HCT116 (cell line): ENCODE measurements at regions not wholly inside any gene's neighbourhood (a gene's known extent, or its start where the extent isn't known, plus 50 kb on each side); places are given as distances from the start of the nearest gene placed in this dataset.

ENCODE experiments used
- ATAC-seq: fragments of 200-7000 bp; cut with Tn5 transposase; 2 replicates; pipeline ENCODE4 v1.9.1; 2020; ENCODE audit warnings: mild to moderate bottlenecking, moderate library complexity
- BruUV-seq: library from RNA; stranded (reverse); fragments of 400-500 nt; replicated peaks from 2 replicates; lab custom pipeline; 2021; lab: Mats Ljungman, UMichigan
- CTCF ChIA-PET: fragments of 300-600 bp; sonication (Branson Sonifier 250); formaldehyde crosslinking; loops from one replicate; lab custom pipeline; 2021; ENCODE audit warnings: antibody characterized with exemption; lab: Charles Lee
- POLR2A ChIA-PET: fragments of 300-600, 350-600 bp; sonication (Branson Sonifier 250); formaldehyde crosslinking; loops from one replicate; lab custom pipeline; 2021; ENCODE audit warnings: antibody characterized with exemption; lab: Charles Lee
- RAD21 ChIA-PET, 2 experiments: fragments of 300-600 bp; sonication (Branson Sonifier 250); formaldehyde crosslinking; loops; one replicate each; lab custom pipeline; 2023; ENCODE audit warnings: low total read pairs in 2 of 2; ENCODE audit not compliant: uncharacterized antibody in 2 of 2, unreplicated experiment in 2 of 2, low non-redundant PET in 1 of 2; lab: Charles Lee
- DNase-seq: peaks from one replicate; pipeline ENCODE4 v3.0.0-alpha.2; 2010; ENCODE audit warnings: low read depth, low spot score
- H2AFZ ChIP-seq: fragments of 200-600 bp; shearing (Covaris generic), sonication (generic); 2 replicates; pipeline ENCODE4 v1.6.1; 2017; ENCODE audit warnings: low read depth, mixed run types, mixed read lengths, antibody characterized with exemption, low read length; ENCODE audit not compliant: poor library complexity, severe bottlenecking
- H3K27ac ChIP-seq: 2 replicates; pipeline ENCODE4 v1.5.1; 2012; ENCODE audit warnings: low read depth, low read length
- H3K27me3 ChIP-seq: fragments of 200-600 bp; sonication (generic); 2 replicates; pipeline ENCODE4 v1.6.1; 2016; ENCODE audit warnings: mixed run types, low read length, mixed read lengths; ENCODE audit not compliant: insufficient read depth
- H3K36me3 ChIP-seq, 2 experiments: fragments of 200-500 bp in 1 of 2; fragments of 200-600 bp in 1 of 2; sonication (Bioruptor generic) in 1 of 2; sonication (generic) in 1 of 2; 2 replicates each; pipeline versions ENCODE4 v1.5.1 to v1.6.1; 2014 to 2016; ENCODE audit warnings: low read length in 2 of 2, inconsistent platforms in 1 of 2, mixed read lengths in 1 of 2, mixed run types in 1 of 2; ENCODE audit not compliant: insufficient read depth in 2 of 2, control insufficient read depth in 1 of 2
- H3K4me1 ChIP-seq, 2 experiments: fragments of 200-600 bp in 1 of 2; sonication (generic) in 1 of 2; 2 replicates each; pipeline versions ENCODE4 v1.5.1 to v1.6.1; 2012 to 2017; ENCODE audit warnings: low read length in 2 of 2, inconsistent platforms in 1 of 2, mild to moderate bottlenecking in 1 of 2, mixed read lengths in 1 of 2, mixed run types in 1 of 2, moderate library complexity in 1 of 2; ENCODE audit not compliant: insufficient read depth in 2 of 2, control insufficient read depth in 1 of 2
- H3K4me2 ChIP-seq: fragments of 200-600 bp; sonication (generic); 2 replicates; pipeline ENCODE4 v1.6.1; 2017; ENCODE audit warnings: mixed run types, low read length, mixed read lengths
- H3K4me3 ChIP-seq, 2 experiments: fragments of 200-600 bp in 1 of 2; sonication (generic) in 1 of 2; replicated peaks in 1 of 2; 2 replicates each; pipeline ENCODE4 v1.5.1; 2011 to 2016; ENCODE audit warnings: low read length in 2 of 2, control low read depth in 1 of 2, low read depth in 1 of 2, mild to moderate bottlenecking in 1 of 2, mixed read lengths in 1 of 2, mixed run types in 1 of 2
- H3K79me2 ChIP-seq: fragments of 200-600 bp; sonication (generic); 2 replicates; pipeline ENCODE4 v1.6.1; 2017; ENCODE audit warnings: mild to moderate bottlenecking, mixed run types, low read length, moderate library complexity, mixed read lengths; ENCODE audit not compliant: insufficient read depth
- H3K9ac ChIP-seq: fragments of 200-600 bp; sonication (generic); 2 replicates; pipeline ENCODE4 v1.6.1; 2016; ENCODE audit warnings: low read length, mixed read lengths
- H3K9me2 ChIP-seq: fragments of 200-600 bp; sonication (generic), shearing (Covaris generic); 2 replicates; pipeline ENCODE4 v1.6.1; 2017; ENCODE audit warnings: mixed run types, mild to moderate bottlenecking, moderate library complexity; ENCODE audit not compliant: insufficient read depth
- H3K9me3 ChIP-seq, 2 experiments: fragments of 200-500 bp in 1 of 2; fragments of 200-600 bp in 1 of 2; sonication (Bioruptor generic) in 1 of 2; sonication (generic) in 1 of 2; 2 replicates each; pipeline ENCODE4 v1.6.1; 2014 to 2017; ENCODE audit warnings: low read length in 2 of 2, mixed read lengths in 2 of 2, inconsistent platforms in 1 of 2, low read depth in 1 of 2, mild to moderate bottlenecking in 1 of 2, mixed run types in 1 of 2, moderate library complexity in 1 of 2; ENCODE audit not compliant: control insufficient read depth in 1 of 2, insufficient read depth in 1 of 2
- H4K20me1 ChIP-seq: fragments of 200-600 bp; sonication (generic), shearing (Covaris generic); 2 replicates; pipeline ENCODE4 v1.6.1; 2017; ENCODE audit warnings: mixed run types, mild to moderate bottlenecking, moderate library complexity; ENCODE audit not compliant: insufficient read depth
- ATF3 ChIP-seq: IDR thresholded peaks from 2 replicates; pipeline ENCODE4 v1.6.1; 2012
- CBX3 ChIP-seq: IDR thresholded peaks from 2 replicates; pipeline ENCODE4 v1.6.1; 2012; ENCODE audit warnings: low read depth
- CEBPB ChIP-seq: IDR thresholded peaks from 2 replicates; pipeline ENCODE4 v1.6.1; 2012; ENCODE audit warnings: low read depth
- EGR1 ChIP-seq: IDR thresholded peaks from 2 replicates; pipeline ENCODE4 v1.6.1; 2012; ENCODE audit warnings: low read depth
- ELF1 ChIP-seq: IDR thresholded peaks from 2 replicates; pipeline ENCODE4 v1.6.1; 2012; ENCODE audit warnings: low read depth, borderline replicate concordance
- EZH2 ChIP-seq: fragments of 200-600 bp; sonication (generic); IDR thresholded peaks from 2 replicates; pipeline ENCODE4 v1.6.1; 2017; ENCODE audit warnings: antibody characterized with exemption, mixed run types
- EZH2phosphoT487 ChIP-seq: fragments of 200-600 bp; IDR thresholded peaks from 2 replicates; pipeline ENCODE4 v1.6.1; 2018; ENCODE audit warnings: antibody characterized with exemption, borderline replicate concordance
- JUND ChIP-seq: IDR thresholded peaks from 2 replicates; pipeline ENCODE4 v1.6.1; 2012
- POLR2A ChIP-seq: IDR thresholded peaks from 2 replicates; pipeline ENCODE4 v1.7.0; 2011; ENCODE audit warnings: borderline replicate concordance; ENCODE audit not compliant: insufficient read depth, insufficient read length; ENCODE audit errors: extremely low read depth
- POLR2AphosphoS5 ChIP-seq: IDR thresholded peaks from 2 replicates; pipeline ENCODE4 v1.6.1; 2011; ENCODE audit warnings: mild to moderate bottlenecking, low read depth, low read length, moderate library complexity
- SIN3A ChIP-seq: IDR thresholded peaks from 2 replicates; pipeline ENCODE4 v1.6.1; 2012; ENCODE audit warnings: low read depth
- SP1 ChIP-seq: IDR thresholded peaks from 2 replicates; pipeline ENCODE4 v1.6.1; 2012; ENCODE audit warnings: low read depth
- SRF ChIP-seq: IDR thresholded peaks from 2 replicates; pipeline ENCODE4 v1.6.1; 2012; ENCODE audit warnings: low read depth
- TCF7L2 ChIP-seq: IDR thresholded peaks from 2 replicates; pipeline ENCODE4 v1.7.0; 2011; ENCODE audit warnings: borderline replicate concordance, inconsistent platforms; ENCODE audit not compliant: insufficient read depth, insufficient read length; ENCODE audit errors: extremely low read depth
- YY1 ChIP-seq: IDR thresholded peaks from 2 replicates; pipeline ENCODE4 v1.6.1; 2011; ENCODE audit warnings: low read length, low read depth, moderate library complexity, mild to moderate bottlenecking; ENCODE audit not compliant: insufficient replicate concordance; ENCODE audit errors: extremely low read depth
- ZFX ChIP-seq: fragments of 450-650 bp; IDR thresholded peaks from 2 replicates; pipeline ENCODE4 v1.6.1; 2017
- ZNF274 ChIP-seq: fragments of 200-500 bp; sonication (Bioruptor generic); IDR thresholded peaks from 2 replicates; pipeline ENCODE4 v1.6.1; 2014; ENCODE audit warnings: mild to moderate bottlenecking, low read depth, low read length, inconsistent platforms
- intact Hi-C: fragments of 100-400 bp; cut with micrococcal nuclease; formaldehyde crosslinking; loops from 2 replicates; pipeline ENCODE4 v1.10.0; 2022

- CTCF ChIA-PET, result no interaction called here
- no peak for TF ChIP-seq SP1
- TF ChIP-seq ELF1, result no peak
- no peak for TF ChIP-seq CEBPB
- TF ChIP-seq EZH2phosphoT487, result no peak
- TF ChIP-seq EZH2, result no peak
- no peak for TF ChIP-seq ZFX
- TF ChIP-seq ATF3, result no peak
- TF ChIP-seq SRF, result no peak
- no peak for TF ChIP-seq POLR2AphosphoS5
- no peak for TF ChIP-seq YY1
- no peak for TF ChIP-seq JUND
- no peak for TF ChIP-seq TCF7L2
- no peak for TF ChIP-seq EGR1
- TF ChIP-seq POLR2A, result no peak
- TF ChIP-seq ZNF274, result no peak
- TF ChIP-seq SIN3A, result no peak
- TF ChIP-seq CBX3, result no peak
Observed at GRCh38 chr4:77225022-77225421, 68.0 kb downstream of the CCNG2 start.

More at GRCh38 chr4:77225022-77225421, 68.0 kb downstream of the CCNG2 start:
- BruUV-seq, result no TSS peak
- ATAC-seq, result no peak
- ChIA-PET POLR2A (no interaction called here), RAD21 (no interaction called here)
- Histone ChIP-seq H3K4me2 (no peak overlapping the region), H2AFZ (no peak overlapping the region), H3K27me3 (peaks cover 3% of the 10 kb centered on the region; the same call in 1 of the 2 replicates), H3K9me3 (no peaks in the 10 kb centered on the region), H3K9me2 (no peaks in the 10 kb centered on the region), H3K4me1 (peaks cover 0 to 8% of the 10 kb centered on the region in 2 experiments; a peak in 1 of 4 replicates), H4K20me1 (no peaks in the 10 kb centered on the region), H3K36me3 (no peaks in the 10 kb centered on the region), H3K4me3 (no peak overlapping the region), H3K27ac (no peak overlapping the region), H3K79me2 (no peaks in the 10 kb centered on the region), H3K9ac (no peak overlapping the region)
- intact Hi-C loops, result no loop called here
- DNase-seq, result no peak
